PC-9 (cell line): ENCODE measurements at regions not wholly inside any gene's neighbourhood (a gene's known extent, or its start where the extent isn't known, plus 50 kb on each side); places are given as distances from the start of the nearest gene placed in this dataset.

Experiments used
- BruUV-seq: library from RNA; stranded (reverse); fragments of 400-500 nt; replicated peaks from 2 replicates; lab custom pipeline; 2021; lab: Mats Ljungman, UMichigan
- CTCF ChIA-PET: fragments of 300-600 bp; sonication (Branson Sonifier 250); formaldehyde crosslinking; loops from one replicate; lab custom pipeline; 2022; ENCODE audit warnings: antibody characterized with exemption; lab: Charles Lee
- POLR2A ChIA-PET: fragments of 300-600 bp; sonication (Branson Sonifier 250); formaldehyde crosslinking; loops from one replicate; lab custom pipeline; 2022; ENCODE audit warnings: antibody characterized with exemption; ENCODE audit not compliant: unreplicated experiment; lab: Charles Lee
- DNase-seq, 2 experiments: peaks; one replicate each; pipeline versions ENCODE4 v3.0.0 to v3.0.0-alpha.2; 2015 to 2022; ENCODE audit warnings: mixed read lengths in 1 of 2
- H2AFZ ChIP-seq: fragments of 200-600 bp; sonication (generic); 2 replicates; pipeline ENCODE4 v1.8.1; 2017; ENCODE audit warnings: antibody characterized with exemption
- H3F3A ChIP-seq: fragments of 200-600 bp; sonication (generic); 2 replicates; pipeline ENCODE4 v1.8.1; 2017; ENCODE audit warnings: antibody characterized with exemption, mild to moderate bottlenecking, low read depth; ENCODE audit not compliant: insufficient read depth
- H3K27ac ChIP-seq: fragments of 200-600 bp; sonication (generic); 2 replicates; pipeline ENCODE4 v1.6.1; 2016; ENCODE audit warnings: mixed run types
- H3K27me3 ChIP-seq: fragments of 200-600 bp; sonication (generic); 2 replicates; pipeline ENCODE4 v1.6.1; 2016; ENCODE audit warnings: low read depth, mixed run types; ENCODE audit not compliant: insufficient read depth
- H3K36me3 ChIP-seq: fragments of 200-600 bp; sonication (generic); 2 replicates; pipeline ENCODE4 v1.6.1; 2016; ENCODE audit warnings: low read depth, mixed run types
- H3K4me1 ChIP-seq: fragments of 200-600 bp; sonication (generic); replicated peaks from 2 replicates; pipeline ENCODE4 v1.6.1; 2016; ENCODE audit warnings: mixed run types; ENCODE audit not compliant: insufficient read depth
- H3K4me2 ChIP-seq: fragments of 200-600 bp; sonication (generic); 2 replicates; pipeline ENCODE4 v1.6.1; 2017; ENCODE audit warnings: mixed run types
- H3K4me3 ChIP-seq: fragments of 200-600 bp; sonication (generic); 2 replicates; pipeline ENCODE4 v1.6.1; 2016; ENCODE audit warnings: mixed run types
- H3K79me2 ChIP-seq: fragments of 200-600 bp; sonication (generic); 2 replicates; pipeline ENCODE4 v1.6.1; 2017; ENCODE audit warnings: low read depth, mixed run types
- H3K9me2 ChIP-seq: fragments of 200-600 bp; sonication (generic); 2 replicates; pipeline ENCODE4 v1.8.1; 2017; ENCODE audit warnings: mild to moderate bottlenecking; ENCODE audit not compliant: insufficient read depth
- H3K9me3 ChIP-seq: fragments of 200-600 bp; sonication (generic); 2 replicates; pipeline ENCODE4 v1.8.1; 2016; ENCODE audit warnings: low read depth; ENCODE audit not compliant: insufficient read depth
- H4K20me1 ChIP-seq: fragments of 200-600 bp; sonication (generic); 2 replicates; pipeline ENCODE4 v1.8.1; 2017; ENCODE audit not compliant: insufficient read depth
- EZH2 ChIP-seq: fragments of 200-600 bp; sonication (generic); IDR thresholded peaks from 2 replicates; pipeline ENCODE4 v1.8.0; 2017; ENCODE audit warnings: antibody characterized with exemption, low read depth
- intact Hi-C: fragments of 100-400 bp; cut with micrococcal nuclease; formaldehyde crosslinking; loops from one replicate; pipeline ENCODE4 v1.10.0; 2022; ENCODE audit not compliant: unreplicated experiment
- TF ChIP-seq, protein P1 (sequence below): fragments of 200-600 bp; sonication (generic); conservative IDR thresholded peaks from 2 replicates; pipeline ENCODE4 v1.6.1; 2017; ENCODE audit warnings: mixed run types, antibody characterized with exemption, mild to moderate bottlenecking, moderate library complexity

DNA sequence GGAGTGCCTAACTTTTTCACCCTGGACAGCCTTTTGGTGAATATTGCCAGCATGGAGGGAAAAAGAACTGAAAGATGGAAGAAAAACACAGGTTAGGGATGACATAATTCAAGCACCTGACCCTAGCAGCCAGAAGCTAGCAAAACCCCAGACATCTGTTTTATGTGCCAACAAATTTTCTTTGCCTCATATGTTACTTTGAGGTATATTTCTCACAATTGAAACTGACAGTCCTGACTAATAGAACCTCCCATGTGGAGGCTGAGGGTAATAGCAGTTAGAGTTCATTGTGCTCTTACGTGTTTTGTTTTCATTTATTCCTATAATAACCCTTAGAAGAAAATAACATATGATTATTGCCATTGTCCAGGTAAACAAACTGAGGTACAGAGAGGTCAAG is 71.5 kb upstream of the SLC25A26 start:
- H3K36me3 ChIP-seq = no peaks in the 10 kb centered on the region
- H2AFZ ChIP-seq = no peak overlapping the region
- H3K9me3 ChIP-seq = no peaks in the 10 kb centered on the region
- TF ChIP-seq, protein P1, sequence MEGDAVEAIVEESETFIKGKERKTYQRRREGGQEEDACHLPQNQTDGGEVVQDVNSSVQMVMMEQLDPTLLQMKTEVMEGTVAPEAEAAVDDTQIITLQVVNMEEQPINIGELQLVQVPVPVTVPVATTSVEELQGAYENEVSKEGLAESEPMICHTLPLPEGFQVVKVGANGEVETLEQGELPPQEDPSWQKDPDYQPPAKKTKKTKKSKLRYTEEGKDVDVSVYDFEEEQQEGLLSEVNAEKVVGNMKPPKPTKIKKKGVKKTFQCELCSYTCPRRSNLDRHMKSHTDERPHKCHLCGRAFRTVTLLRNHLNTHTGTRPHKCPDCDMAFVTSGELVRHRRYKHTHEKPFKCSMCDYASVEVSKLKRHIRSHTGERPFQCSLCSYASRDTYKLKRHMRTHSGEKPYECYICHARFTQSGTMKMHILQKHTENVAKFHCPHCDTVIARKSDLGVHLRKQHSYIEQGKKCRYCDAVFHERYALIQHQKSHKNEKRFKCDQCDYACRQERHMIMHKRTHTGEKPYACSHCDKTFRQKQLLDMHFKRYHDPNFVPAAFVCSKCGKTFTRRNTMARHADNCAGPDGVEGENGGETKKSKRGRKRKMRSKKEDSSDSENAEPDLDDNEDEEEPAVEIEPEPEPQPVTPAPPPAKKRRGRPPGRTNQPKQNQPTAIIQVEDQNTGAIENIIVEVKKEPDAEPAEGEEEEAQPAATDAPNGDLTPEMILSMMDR = no peak
- no peak for TF ChIP-seq EZH2
- no TSS peak for BruUV-seq
- no peak overlapping the region for H3K4me2 ChIP-seq
- no peaks in the 10 kb centered on the region for H3F3A ChIP-seq
- no peaks in the 10 kb centered on the region for H4K20me1 ChIP-seq
- DNase-seq = no peak
- no peak overlapping the region for H3K4me3 ChIP-seq
- H3K9me2 ChIP-seq = no peaks in the 10 kb centered on the region
- peaks cover 9% of the 10 kb centered on the region; the same call in 1 of the 2 replicates for H3K4me1 ChIP-seq
- H3K27me3 ChIP-seq = no peaks in the 10 kb centered on the region
- H3K27ac ChIP-seq = no peak overlapping the region
- ChIA-PET POLR2A (no interaction called here), CTCF (no interaction called here)
- H3K79me2 ChIP-seq = no peaks in the 10 kb centered on the region
- intact Hi-C loops = no loop called here

DNA sequence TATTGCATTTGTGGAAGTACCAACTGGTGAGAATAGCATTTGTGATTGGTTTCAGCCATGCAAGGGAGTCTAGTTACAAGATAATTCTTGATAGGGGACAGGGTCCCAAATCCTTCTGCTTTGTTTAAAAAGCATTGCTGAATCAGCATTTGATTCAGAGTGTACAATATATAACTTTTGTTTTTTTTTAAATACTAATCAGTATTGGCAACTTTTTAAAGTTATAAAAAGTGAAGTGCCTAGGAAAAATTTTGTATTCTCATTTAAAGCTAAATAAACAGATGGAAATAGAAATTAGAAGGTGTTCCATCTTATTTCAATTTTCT is 75.4 kb upstream of the SLC25A26 start:
- no peaks in the 10 kb centered on the region for H3K36me3 ChIP-seq
- BruUV-seq = no TSS peak
- ChIA-PET POLR2A (no interaction called here), CTCF (no interaction called here)
- H3K27ac ChIP-seq = no peak overlapping the region
- no peak overlapping the region for H2AFZ ChIP-seq
- no peak for DNase-seq
- H3K9me2 ChIP-seq = no peaks in the 10 kb centered on the region
- H3K9me3 ChIP-seq = no peaks in the 10 kb centered on the region
- H3K4me2 ChIP-seq = no peak overlapping the region
- intact Hi-C loops = no loop called here
- H3K4me1 ChIP-seq = peaks cover 9% of the 10 kb centered on the region; the same call in 1 of the 2 replicates
- H4K20me1 ChIP-seq = no peaks in the 10 kb centered on the region
- H3K4me3 ChIP-seq = no peak overlapping the region
- no peaks in the 10 kb centered on the region for H3F3A ChIP-seq
- H3K79me2 ChIP-seq = no peaks in the 10 kb centered on the region
- H3K27me3 ChIP-seq = no peaks in the 10 kb centered on the region
- TF ChIP-seq, protein P1 = no peak
- TF ChIP-seq EZH2 = no peak

DNA sequence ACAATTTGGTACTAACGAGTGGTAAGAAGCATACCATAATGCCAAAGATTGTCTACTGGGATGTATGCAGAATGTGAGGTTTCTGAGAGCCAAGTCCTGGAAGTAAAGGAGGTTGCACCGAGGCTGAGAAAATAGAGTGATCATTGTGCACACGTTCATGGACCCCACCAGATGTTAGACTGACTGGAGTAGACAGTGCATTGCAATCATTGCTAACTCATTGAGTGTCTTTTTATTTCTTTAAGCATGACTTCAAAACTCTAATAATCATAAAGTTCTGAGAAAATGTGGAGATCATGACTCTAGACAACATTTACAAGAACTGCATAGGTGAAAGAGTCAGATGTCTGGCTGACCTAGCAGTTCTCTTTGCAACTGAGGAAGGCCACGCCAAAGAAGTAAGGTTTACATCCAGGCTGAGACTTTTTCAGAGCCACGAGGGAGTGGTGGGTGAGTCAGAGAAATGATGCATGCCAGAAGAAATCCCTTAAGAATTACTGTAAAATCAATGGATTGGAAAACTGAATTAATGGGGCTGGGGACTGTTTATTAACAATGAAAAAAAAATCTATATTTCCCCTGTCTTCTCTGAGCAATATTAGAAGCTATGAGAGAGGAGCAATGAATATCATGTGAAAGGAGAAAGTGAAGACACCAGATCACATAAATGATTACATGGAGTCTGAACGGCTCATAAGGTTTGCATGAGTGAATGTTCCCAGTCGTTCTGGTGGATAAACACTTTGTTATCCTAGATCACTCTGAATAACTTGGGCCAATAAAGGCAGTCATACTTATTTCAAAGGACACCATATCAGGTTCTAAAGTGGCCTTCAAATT is 76.0 kb upstream of the SLC25A26 start:
- no peak overlapping the region for H3K4me3 ChIP-seq
- no peak overlapping the region for H2AFZ ChIP-seq
- TF ChIP-seq EZH2 = no peak
- TF ChIP-seq, protein P1 = no peak
- no peak overlapping the region for H3K27ac ChIP-seq
- H3K27me3 ChIP-seq = no peaks in the 10 kb centered on the region
- H3K79me2 ChIP-seq = no peaks in the 10 kb centered on the region
- intact Hi-C loops = no loop called here
- CTCF ChIA-PET = no interaction called here
- no peaks in the 10 kb centered on the region for H4K20me1 ChIP-seq
- POLR2A ChIA-PET = no interaction called here
- peaks cover 9% of the 10 kb centered on the region; the same call in 1 of the 2 replicates for H3K4me1 ChIP-seq
- peak in 1 of 2 experiments; percentile 51 for DNase-seq
- no peaks in the 10 kb centered on the region for H3K9me3 ChIP-seq
- no TSS peak for BruUV-seq
- H3F3A ChIP-seq = no peaks in the 10 kb centered on the region
- no peaks in the 10 kb centered on the region for H3K36me3 ChIP-seq
- peak overlapping the region; percentile 25; the same call in 1 of the 2 replicates for H3K4me2 ChIP-seq
- H3K9me2 ChIP-seq = no peaks in the 10 kb centered on the region
